K562 (cell line): ENCODE measurements at regions not wholly inside any gene's neighbourhood (a gene's known extent, or its start where the extent isn't known, plus 50 kb on each side); places are given as distances from the start of the nearest gene placed in this dataset.

ENCODE experiments used
- ATAC-seq: fragments of 200-7000 bp; cut with Tn5 transposase; 3 replicates; pipeline ENCODE4 v1.9.1; 2020; ENCODE audit warnings: moderate library complexity
- BruUV-seq: library from RNA; stranded (reverse); fragments of 400-500 nt; replicated peaks from 2 replicates; lab custom pipeline; 2021; lab: Mats Ljungman, UMichigan
- CTCF ChIA-PET: fragments of 300-600 bp; formaldehyde crosslinking; extraction: SDS; loops from one replicate; lab custom pipeline; 2021; ENCODE audit warnings: low intra/inter-chr PET ratio; lab: Yijun Ruan, JAX
- POLR2A ChIA-PET: fragments of 300-600, 350-650 bp; sonication (Branson Sonifier 250); formaldehyde crosslinking; extraction: SDS; loops from one replicate; lab custom pipeline; 2021; ENCODE audit warnings: antibody characterized with exemption, inconsistent platforms; lab: Yijun Ruan, JAX
- DNase-seq, 4 experiments: peaks; one replicate each; pipeline versions ENCODE4 v3.0.0 to v3.0.0-alpha.2; 2011 to 2018; ENCODE audit warnings: low spot score in 3 of 4, mixed read lengths in 3 of 4; ENCODE audit errors: extremely low read depth in 1 of 4
- FAIRE-seq: peaks from 2 replicates; lab custom pipeline; 2011; peaks lifted over from hg19 to GRCh38; lab: Jason Lieb, UNC
- H2AFZ ChIP-seq: 2 replicates; pipeline ENCODE4 v1.6.0; 2011; ENCODE audit warnings: low read depth, low read length, control low read depth, inconsistent platforms
- H3K27ac ChIP-seq: fragments of 200-600 bp; 3 replicates; pipeline ENCODE4 v1.8.0; 2011; ENCODE audit warnings: low read depth, mild to moderate bottlenecking, control low read depth, inconsistent platforms, low read length, moderate library complexity, mixed read lengths; ENCODE audit errors: extremely low read depth
- H3K27me3 ChIP-seq, 2 experiments: fragments of 300-600 bp in 1 of 2; 2 replicates in 1 of 2; 3 replicates in 1 of 2; pipeline versions ENCODE4 v1.6.0 to v1.8.0; 2011; ENCODE audit warnings: inconsistent platforms in 2 of 2, low read length in 2 of 2, mild to moderate bottlenecking in 1 of 2, mixed read lengths in 1 of 2, moderate library complexity in 1 of 2; ENCODE audit not compliant: control insufficient read depth in 2 of 2, insufficient read depth in 2 of 2
- H3K36me3 ChIP-seq: fragments of 300-600 bp; 3 replicates; pipeline ENCODE4 v1.8.0; 2011; ENCODE audit warnings: mild to moderate bottlenecking, low read length, inconsistent platforms; ENCODE audit not compliant: control insufficient read depth, insufficient read depth
- H3K4me1 ChIP-seq, 2 experiments: fragments of 200-600 bp in 1 of 2; replicated peaks in 1 of 2; 2 replicates in 1 of 2; 3 replicates in 1 of 2; pipeline versions ENCODE4 v1.5.1 to v1.8.0; 2011; ENCODE audit warnings: inconsistent platforms in 2 of 2, low read length in 2 of 2, mild to moderate bottlenecking in 1 of 2, mixed read lengths in 1 of 2, moderate library complexity in 1 of 2; ENCODE audit not compliant: control insufficient read depth in 2 of 2, insufficient read depth in 2 of 2
- H3K4me2 ChIP-seq: 2 replicates; pipeline ENCODE4 v1.6.1; 2011; ENCODE audit warnings: low read length, control low read depth, inconsistent platforms, mixed read lengths; ENCODE audit not compliant: insufficient read depth
- H3K4me3 ChIP-seq: fragments of 200-600 bp; sonication (generic), shearing (Covaris generic); 2 replicates; pipeline ENCODE4 v1.5.1; 2016; ENCODE audit warnings: control low read depth, inconsistent platforms
- H3K79me2 ChIP-seq: fragments of 200-600 bp; 3 replicates; pipeline ENCODE4 v1.8.0; 2011; ENCODE audit warnings: low read length, inconsistent platforms; ENCODE audit not compliant: control insufficient read depth, insufficient read depth
- H3K9ac ChIP-seq, 2 experiments: 2 replicates each; pipeline versions ENCODE4 v1.6.0 to v1.6.1; 2011; ENCODE audit warnings: low read depth in 2 of 2, low read length in 2 of 2, control low read depth in 1 of 2, inconsistent platforms in 1 of 2, mild to moderate bottlenecking in 1 of 2, mixed read lengths in 1 of 2; ENCODE audit not compliant: insufficient read depth in 1 of 2
- H3K9me1 ChIP-seq: one replicate; pipeline ENCODE4 v1.6.0; 2011; ENCODE audit warnings: inconsistent platforms, mild to moderate bottlenecking, low read length, moderate library complexity; ENCODE audit not compliant: control insufficient read depth, insufficient read depth
- H3K9me3 ChIP-seq: replicated peaks from 2 replicates; pipeline ENCODE4 v1.5.1; 2011; ENCODE audit warnings: low read depth, low read length, inconsistent platforms; ENCODE audit not compliant: control insufficient read depth, insufficient read depth
- H4K20me1 ChIP-seq: replicated peaks from 2 replicates; pipeline ENCODE4 v1.6.1; 2011; ENCODE audit warnings: low read length, inconsistent platforms, mixed read lengths; ENCODE audit not compliant: control insufficient read depth, insufficient read depth
- ASH1L ChIP-seq: fragments of 450-650 bp; IDR thresholded peaks from 2 replicates; pipeline ENCODE4 v1.6.1; 2018; ENCODE audit warnings: borderline replicate concordance, mild to moderate bottlenecking, low read depth; ENCODE audit not compliant: partially characterized antibody
- CBX3 ChIP-seq, 2 experiments: IDR thresholded peaks; 1 replicate in 1 of 2; 2 replicates in 1 of 2; pipeline ENCODE4 v1.6.1; 2012; ENCODE audit warnings: inconsistent platforms in 2 of 2, low read length in 2 of 2, borderline replicate concordance in 1 of 2, control low read depth in 1 of 2
- CREB3L1 ChIP-seq: fragments of 450-650 bp; IDR thresholded peaks from 2 replicates; pipeline ENCODE4 v1.6.1; 2014; ENCODE audit warnings: low read depth, mild to moderate bottlenecking, moderate library complexity, borderline replicate concordance
- MED1 ChIP-seq: sonication (generic); formaldehyde crosslinking; IDR thresholded peaks from 2 replicates; pipeline ENCODE4 v1.8.1; 2023; ENCODE audit warnings: missing genetic modification reagents, borderline replicate concordance
- NCOA2 ChIP-seq, 2 experiments: fragments of 450-650 bp; IDR thresholded peaks; 2 replicates each; pipeline ENCODE4 v1.6.1; 2018; ENCODE audit warnings: mild to moderate bottlenecking in 2 of 2, moderate library complexity in 1 of 2; ENCODE audit not compliant: partially characterized antibody in 2 of 2
- NR2C1 ChIP-seq, 2 experiments: fragments of 450-650 bp; IDR thresholded peaks; 2 replicates each; pipeline ENCODE4 v1.6.1; 2017; ENCODE audit warnings: mild to moderate bottlenecking in 2 of 2, antibody characterized with exemption in 1 of 2, inconsistent platforms in 1 of 2, missing compliant biosample characterization in 1 of 2, missing genetic modification characterization in 1 of 2
- PHB ChIP-seq: fragments of 250-450 bp; sonication (Bioruptor Pico); IDR thresholded peaks from 2 replicates; pipeline ENCODE4 v1.5.0; 2021
- RCOR1 ChIP-seq, 2 experiments: IDR thresholded peaks; 2 replicates each; pipeline ENCODE4 v1.6.1; 2012; ENCODE audit warnings: low read depth in 2 of 2, low read length in 2 of 2, borderline replicate concordance in 1 of 2, improper control_type of control experiment in 1 of 2
- RERE ChIP-seq: sonication (generic); formaldehyde crosslinking; IDR thresholded peaks from 2 replicates; pipeline ENCODE4 v1.8.0; 2023; ENCODE audit warnings: missing genetic modification reagents, mild to moderate bottlenecking, borderline replicate concordance
- TRIM28 ChIP-seq: fragments of 450-650 bp; IDR thresholded peaks from 2 replicates; pipeline ENCODE4 v1.6.1; 2017
- ZNF431 ChIP-seq: sonication (generic); formaldehyde crosslinking; IDR thresholded peaks from 2 replicates; pipeline ENCODE4 v1.8.0; 2022; ENCODE audit warnings: mild to moderate bottlenecking, missing genetic modification reagents
- WGBS: fragments of 100-300 bp; shearing (Covaris generic); methylation state at CpG from one replicate; pipeline ENCODE4 v1.1.6; 2016; ENCODE audit warnings: low coverage, mixed read lengths; ENCODE audit not compliant: insufficient coverage; ENCODE audit errors: missing lambda C conversion rate; 5-methylcytosine and 5-hydroxymethylcytosine counted together
- in situ Hi-C: fragments of 300-500 bp; cut with MboI; formaldehyde crosslinking; loops from 4 replicates; pipeline ENCODE4 v1.15.0; 2018; ENCODE audit warnings: inconsistent platforms, mixed read lengths
- intact Hi-C: fragments of 100-400 bp; cut with micrococcal nuclease; formaldehyde crosslinking; loops from 2 replicates; pipeline ENCODE4 v1.14.2; 2022

- Histone ChIP-seq H3K27ac (no peak overlapping the region), H3K9ac (no peak overlapping the region), H3K9me3 (0 out of 2 replicates have a peak, but pooled peaks cover 4% of the 10 kb centered on the region), H3K79me2 (no peaks in the 10 kb centered on the region), H3K4me1 (peaks cover 6 to 22% of the 10 kb centered on the region in 2 experiments; a peak in 4 of 5 replicates), H3K4me3 (no peak overlapping the region), H4K20me1 (no peaks in the 10 kb centered on the region), H3K27me3 (no peaks in the 10 kb centered on the region), H3K9me1 (no peaks in the 10 kb centered on the region), H2AFZ (no peak overlapping the region), H3K4me2 (no peak overlapping the region), H3K36me3 (no peaks in the 10 kb centered on the region)
- 44% methylated on average over 2 of the region's 2 CpGs for WGBS
- DNase-seq, result no peak
- ChIA-PET CTCF (no interaction called here), POLR2A (no interaction called here)
- no TSS peak for BruUV-seq
- FAIRE-seq, result no peak
- no peak for TF ChIP-seq NCOA2 (IDR thresholded peaks at IDR 0.05; ENCODE audit: partially characterized antibody in 2 of 2)
- TF ChIP-seq MED1 (CRISPR knock-in tag), result no peak
- peak; percentile 62; the same call in 1 of the 2 replicates for TF ChIP-seq TRIM28
- TF ChIP-seq ZNF431 (CRISPR knock-in tag), result peak; percentile 89; the same call in 1 of the 2 replicates
- no peak for TF ChIP-seq CREB3L1
- TF ChIP-seq ASH1L, result no peak
- TF ChIP-seq RCOR1 (IDR thresholded peaks at IDR 0.05; ENCODE audit: borderline replicate concordance in 1 of 2, low read depth in 2 of 2, low read length in 2 of 2), result no peak
- no peak for TF ChIP-seq NR2C1 (IDR thresholded peaks at IDR 0.05)
- TF ChIP-seq NR2C1 (tag; IDR thresholded peaks at IDR 0.05), result no peak
- TF ChIP-seq RERE (CRISPR knock-in tag), result no peak
- peak in 1 of 2 experiments; percentile 82; a peak in 1 of 3 replicates for TF ChIP-seq CBX3 (IDR thresholded peaks at IDR 0.05; ENCODE audit: borderline replicate concordance in 1 of 2, low read length in 2 of 2)
- TF ChIP-seq PHB (CRISPR knock-in tag), result no peak
- intact Hi-C loops (loop anchor here (5.0 kb wide), 1 partner anchor 98 kb away; no protein-coding TSS in a partner anchor), in situ Hi-C loops (no loop called here)
- no peak for ATAC-seq
These were observed 50.5 kb upstream of the PALMD start for GRCh38 chr1:99595441-99595840.
